ENCODE measurements at regions not wholly inside any gene's neighbourhood (a gene's known extent, or its start where the extent isn't known, plus 50 kb on each side); places are given as distances from the start of the nearest gene placed in this dataset.
"Not testable (repeated sequence)": the region's sequence is repeated elsewhere in the genome, so short reads cannot be mapped to it uniquely, and the experiment has no call there.

- no peak for FAIRE-seq
- H3K27ac ChIP-seq (ENCODE audit: low read depth, low read length) = no peak overlapping the region
- H3K79me2 ChIP-seq (ENCODE audit: insufficient read depth, low read length) = no peaks in the 10 kb centered on the region
- no peaks in the 10 kb centered on the region for H4K20me1 ChIP-seq (ENCODE audit: insufficient read depth, low read length)
- Mint-ChIP-seq H3K36me3 (ENCODE audit: low read depth, unreplicated experiment) (no peaks in the 10 kb centered on the region), H3K27ac (ENCODE audit: unreplicated experiment) (no peak overlapping the region), H3K27me3 (ENCODE audit: low read depth, unreplicated experiment) (no peaks in the 10 kb centered on the region), H3K4me3 (ENCODE audit: unreplicated experiment) (no peak overlapping the region), H3K4me1 (ENCODE audit: low read depth, unreplicated experiment) (no peaks in the 10 kb centered on the region), H3K9me3 (ENCODE audit: unreplicated experiment) (no peaks in the 10 kb centered on the region)
- no peaks in the 10 kb centered on the region for H3K36me3 ChIP-seq (ENCODE audit: insufficient read depth, low read length)
- no peaks in the 10 kb centered on the region for H3K27me3 ChIP-seq (ENCODE audit: insufficient read depth, low read length)
- TF ChIP-seq EZH2 (IDR thresholded peaks at IDR 0.05; ENCODE audit: insufficient read depth, low read length) (no peak), CTCF (IDR thresholded peaks at IDR 0.05; ENCODE audit: insufficient read depth, low read depth, low read length) (no peak)
- no peak for DNase-seq (ENCODE audit: low read depth)
- no peak overlapping the region for H2AFZ ChIP-seq (ENCODE audit: low read depth, low read length)
- H3K4me3 ChIP-seq (ENCODE audit: insufficient read depth, low read depth, low read length) = no peak overlapping the region
- H3K9ac ChIP-seq (ENCODE audit: low read length) = no peak overlapping the region
- H3K4me2 ChIP-seq (ENCODE audit: low read length) = no peak overlapping the region
- no peaks in the 10 kb centered on the region for H3K9me3 ChIP-seq (ENCODE audit: insufficient read depth, low read depth, low read length)
- H3K4me1 ChIP-seq (ENCODE audit: insufficient read depth, low read length) = no peaks in the 10 kb centered on the region
Observed at GRCh38 chr3:118675305-118675704, 359.3 kb downstream of the IGSF11 start.

- not testable (repeated sequence) for H3K27me3 Mint-ChIP-seq (ENCODE audit: low read depth, unreplicated experiment); FAIRE-seq; H3K4me2 ChIP-seq (ENCODE audit: low read length); H3K4me3 ChIP-seq (ENCODE audit: insufficient read depth, low read depth, low read length); H3K79me2 ChIP-seq (ENCODE audit: insufficient read depth, low read length); H3K4me3 Mint-ChIP-seq (ENCODE audit: unreplicated experiment); H3K27me3 ChIP-seq (ENCODE audit: insufficient read depth, low read length); H3K4me1 Mint-ChIP-seq (ENCODE audit: low read depth, unreplicated experiment); H3K27ac ChIP-seq (ENCODE audit: low read depth, low read length); H4K20me1 ChIP-seq (ENCODE audit: insufficient read depth, low read length); H3K36me3 Mint-ChIP-seq (ENCODE audit: low read depth, unreplicated experiment); H3K4me1 ChIP-seq (ENCODE audit: insufficient read depth, low read length); H3K36me3 ChIP-seq (ENCODE audit: insufficient read depth, low read length); H3K27ac Mint-ChIP-seq (ENCODE audit: unreplicated experiment); DNase-seq (ENCODE audit: low read depth); H3K9me3 Mint-ChIP-seq (ENCODE audit: unreplicated experiment); H3K9me3 ChIP-seq (ENCODE audit: insufficient read depth, low read depth, low read length); H2AFZ ChIP-seq (ENCODE audit: low read depth, low read length); H3K9ac ChIP-seq (ENCODE audit: low read length)
Observed at GRCh38 chr3:118678663-118679062, 356.0 kb downstream of the IGSF11 start.

- DNase-seq (ENCODE audit: low read depth) (no peak), FAIRE-seq (no peak)
- Histone ChIP-seq H3K4me2 (ENCODE audit: low read length) (no peak overlapping the region), H4K20me1 (ENCODE audit: insufficient read depth, low read length) (no peaks in the 10 kb centered on the region), H3K79me2 (ENCODE audit: insufficient read depth, low read length) (no peaks in the 10 kb centered on the region), H3K27me3 (ENCODE audit: insufficient read depth, low read length) (no peaks in the 10 kb centered on the region), H3K9me3 (ENCODE audit: insufficient read depth, low read depth, low read length) (no peaks in the 10 kb centered on the region), H2AFZ (ENCODE audit: low read depth, low read length) (no peak overlapping the region), H3K9ac (ENCODE audit: low read length) (no peak overlapping the region), H3K4me3 (ENCODE audit: insufficient read depth, low read depth, low read length) (no peak overlapping the region), H3K4me1 (ENCODE audit: insufficient read depth, low read length) (no peaks in the 10 kb centered on the region), H3K27ac (ENCODE audit: low read depth, low read length) (no peak overlapping the region), H3K36me3 (ENCODE audit: insufficient read depth, low read length) (no peaks in the 10 kb centered on the region)
- Mint-ChIP-seq H3K9me3 (ENCODE audit: unreplicated experiment) (no peaks in the 10 kb centered on the region), H3K36me3 (ENCODE audit: low read depth, unreplicated experiment) (no peaks in the 10 kb centered on the region), H3K4me1 (ENCODE audit: low read depth, unreplicated experiment) (no peaks in the 10 kb centered on the region), H3K27me3 (ENCODE audit: low read depth, unreplicated experiment) (peaks cover 2% of the 10 kb centered on the region), H3K4me3 (ENCODE audit: unreplicated experiment) (no peak overlapping the region), H3K27ac (ENCODE audit: unreplicated experiment) (no peak overlapping the region)
- TF ChIP-seq EZH2 (IDR thresholded peaks at IDR 0.05; ENCODE audit: insufficient read depth, low read length) (no peak), CTCF (IDR thresholded peaks at IDR 0.05; ENCODE audit: insufficient read depth, low read depth, low read length) (no peak)
Observed at GRCh38 chr3:118682921-118683320, 351.7 kb downstream of the IGSF11 start.

Data from astrocyte (in vitro differentiated cells and primary cell).